NCI-H774 (cell line): ENCODE measurements at regions not wholly inside any gene's neighbourhood (a gene's known extent, or its start where the extent isn't known, plus 50 kb on each side); places are given as distances from the start of the nearest gene placed in this dataset.
"Not testable (repeated sequence)": the region's sequence is repeated elsewhere in the genome, so short reads cannot be mapped to it uniquely, and the experiment has no call there.

Experiments
- DNase-seq: peaks from one replicate; lab custom pipeline; 2025; lab: John Stamatoyannopoulos, UW

DNA sequence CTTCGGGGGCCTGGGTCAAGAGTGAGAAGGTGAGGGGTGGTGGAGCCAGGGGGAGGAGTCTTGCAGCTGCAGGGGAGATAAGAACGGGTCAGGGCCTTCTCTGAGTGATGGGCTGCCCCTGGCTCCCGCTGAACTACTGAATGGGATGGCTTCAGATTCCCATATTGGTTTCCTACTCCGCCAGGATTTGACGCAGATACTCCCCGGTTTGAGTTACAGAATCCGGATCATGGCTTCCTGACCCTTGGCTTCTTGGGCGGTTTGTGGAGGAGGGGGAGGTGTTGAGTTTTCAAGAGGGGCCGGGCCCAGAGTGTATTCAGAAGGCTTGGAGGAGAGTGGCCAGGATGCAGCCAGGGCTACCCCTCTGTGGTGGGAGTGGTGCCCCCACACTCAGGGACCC is 119.9 kb upstream of the ATP2B2 start:
- DNase-seq = no peak

DNA sequence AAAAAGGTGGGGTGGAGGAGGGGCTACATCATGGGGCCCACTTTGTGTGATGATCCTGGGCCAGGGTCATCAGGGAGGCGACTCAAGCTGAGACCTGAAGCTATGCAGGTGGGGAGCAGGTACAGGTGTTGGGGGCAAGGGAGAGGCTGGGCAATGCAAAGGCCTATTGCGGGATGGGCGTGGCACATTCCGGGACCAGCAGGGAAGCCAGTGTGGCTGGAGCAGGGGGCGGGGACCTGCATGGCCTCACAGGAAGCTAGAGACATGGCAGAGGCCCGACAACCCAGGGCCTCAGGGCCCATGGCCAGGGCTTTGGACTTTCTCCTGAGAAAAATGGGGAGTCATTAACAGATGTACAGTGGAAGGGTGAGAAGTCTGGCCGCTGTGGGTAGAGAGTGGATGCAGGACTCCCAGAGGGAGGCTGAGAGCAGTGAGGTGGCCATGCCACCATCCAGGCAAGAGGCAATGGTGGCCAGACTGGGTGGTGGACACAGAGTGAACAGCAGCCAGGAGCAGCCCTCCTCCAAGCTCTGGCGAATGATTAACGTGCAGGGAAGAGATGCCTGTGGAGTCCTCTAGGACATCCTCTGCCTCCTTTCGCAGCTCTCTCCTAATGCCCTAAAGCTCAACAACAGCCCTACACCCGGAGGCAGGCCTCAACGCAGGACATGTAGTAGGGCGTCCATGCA is 122.6 kb upstream of the ATP2B2 start:
- no peak for DNase-seq

DNA sequence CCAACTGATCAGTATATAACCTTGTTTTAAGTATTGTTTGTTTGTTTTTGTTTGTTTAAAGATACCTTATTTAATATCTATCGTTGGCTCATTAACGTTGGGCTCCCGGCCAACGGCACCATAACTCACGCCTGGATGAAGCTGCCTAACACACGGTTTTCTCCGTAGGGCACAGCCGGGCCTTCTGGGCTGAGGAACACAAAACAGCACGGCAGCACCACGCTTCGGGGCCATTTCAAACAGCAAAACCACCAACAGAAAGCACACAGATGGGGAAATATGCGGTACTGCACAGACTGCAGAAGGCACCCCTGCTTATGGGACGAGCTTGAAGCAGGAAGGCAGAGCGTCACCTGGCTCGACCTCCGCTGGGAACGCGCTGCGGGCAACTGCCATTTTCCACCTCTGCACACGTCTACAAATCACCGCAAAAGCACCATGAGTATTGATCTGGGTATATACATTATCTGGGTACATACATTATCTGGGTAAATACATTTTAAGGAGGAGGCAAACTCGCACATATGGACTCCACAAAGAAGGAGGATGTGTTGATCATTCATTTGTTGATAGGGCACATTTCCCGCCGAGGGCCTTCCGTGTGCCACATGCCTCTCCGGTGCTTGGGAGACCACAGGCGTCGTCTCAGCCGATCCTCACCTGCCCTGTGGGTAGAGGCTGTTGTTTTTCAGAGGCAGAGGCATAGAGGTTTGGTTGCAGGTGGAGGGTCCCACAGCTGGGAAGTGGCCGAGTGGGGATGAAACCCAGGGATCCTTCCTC is 123.7 kb upstream of the ATP2B2 start:
- no peak for DNase-seq

DNA sequence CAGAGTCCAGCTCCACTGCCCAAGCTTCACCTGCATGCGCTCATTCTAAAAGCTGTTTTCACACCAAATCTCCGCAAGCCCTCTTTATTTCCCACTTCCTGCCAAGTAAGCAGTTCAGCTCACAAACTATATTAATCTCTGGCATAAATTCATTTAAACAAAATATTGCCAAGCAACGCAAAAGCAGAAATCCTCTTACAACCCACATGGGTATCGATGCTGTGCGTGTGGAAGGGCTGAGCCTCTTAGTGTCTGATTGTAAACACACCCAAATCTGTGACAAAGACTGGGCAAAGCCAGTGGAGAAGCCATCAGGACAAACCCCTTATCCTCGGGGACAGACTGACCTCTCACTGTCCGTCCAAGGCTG is 124.3 kb upstream of the ATP2B2 start:
- DNase-seq = no peak

DNA sequence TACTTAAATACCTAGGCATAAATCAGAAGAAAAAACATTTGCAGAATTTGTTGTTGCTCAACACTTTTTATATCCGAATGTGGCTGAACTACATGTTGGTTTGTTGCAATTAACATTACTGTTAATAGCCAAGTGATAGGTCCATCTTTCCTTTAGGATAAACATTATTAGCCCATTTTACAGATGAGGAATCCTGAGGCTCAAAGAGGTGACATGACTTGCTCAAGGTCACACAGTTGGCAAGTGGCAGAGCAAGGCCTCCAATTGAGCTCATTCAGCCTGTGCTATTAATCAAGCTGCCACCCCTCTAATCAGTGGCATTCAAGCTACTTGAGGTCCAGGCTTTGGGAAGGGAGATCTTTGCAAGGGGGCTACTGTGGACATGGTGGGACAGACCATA is 125.8 kb upstream of the ATP2B2 start:
- no peak for DNase-seq

DNA sequence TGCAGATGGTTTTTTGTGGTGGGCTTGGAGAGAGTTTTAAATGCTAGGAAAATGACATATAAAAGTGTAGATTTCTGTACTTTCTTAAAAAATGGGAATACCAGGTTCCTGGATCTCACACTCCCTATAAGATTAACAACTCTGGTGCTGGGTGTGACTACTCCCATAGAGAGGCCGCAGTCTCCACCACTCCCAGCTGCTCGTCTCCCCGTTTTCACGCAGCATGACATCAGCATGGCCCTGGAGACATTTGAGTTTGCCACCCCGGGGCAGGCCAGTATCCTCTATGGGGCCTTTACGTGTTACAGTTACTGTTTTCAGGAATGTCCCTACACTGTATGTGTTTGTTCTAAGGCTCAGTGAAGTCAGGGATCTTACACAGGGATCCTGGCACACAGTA is 126.7 kb upstream of the ATP2B2 start:
- no peak for DNase-seq

DNA sequence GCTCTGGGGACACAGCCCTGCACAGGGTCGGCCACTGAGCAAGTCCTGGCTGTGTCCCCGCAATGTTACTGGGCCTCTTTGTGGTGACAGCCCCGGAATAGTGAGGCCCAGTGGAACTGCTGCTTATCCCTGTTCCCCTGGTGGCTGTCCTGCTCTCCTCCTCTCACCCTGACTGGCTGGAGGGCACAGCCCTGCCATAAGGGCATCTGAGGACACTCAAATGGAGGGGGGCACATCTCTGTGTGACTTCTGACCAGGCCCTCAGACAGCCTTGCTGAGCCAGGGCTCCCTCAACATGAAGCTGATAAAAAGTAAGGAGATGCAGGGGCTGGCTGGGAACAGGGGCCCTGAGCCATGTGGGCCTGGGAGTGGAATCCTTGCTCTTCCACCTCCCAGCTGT is 127.4 kb upstream of the ATP2B2 start:
- no peak for DNase-seq

DNA sequence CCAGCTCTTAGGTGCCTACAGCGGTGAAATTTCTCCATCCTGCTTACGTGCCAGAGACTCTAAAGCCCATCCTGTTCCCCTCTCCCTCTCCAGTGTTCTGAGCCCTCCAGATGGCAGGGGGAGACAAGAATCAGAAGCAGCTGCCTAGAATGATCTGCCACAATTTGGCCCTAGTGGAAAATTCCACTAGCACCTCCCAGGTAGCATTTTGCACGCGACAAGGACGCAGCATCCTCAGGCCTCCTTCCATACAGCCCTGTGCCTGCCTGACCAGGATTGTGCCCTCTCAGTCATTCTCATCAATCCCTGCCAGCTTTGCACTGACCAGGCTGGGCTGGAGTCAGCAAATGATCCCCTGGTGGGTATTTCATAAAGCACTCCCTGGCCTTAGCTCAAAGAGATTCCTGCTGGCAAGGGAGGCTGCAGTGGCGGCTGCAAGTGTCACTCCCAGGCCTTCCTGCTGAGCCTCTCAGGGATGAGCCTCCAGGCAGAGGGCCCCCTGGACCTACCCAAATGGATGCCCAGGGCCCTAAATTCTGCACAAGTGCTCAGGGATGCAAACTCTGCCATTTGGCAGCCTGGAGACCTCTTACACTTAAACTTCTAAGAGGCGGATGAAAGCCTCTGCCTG is 130.2 kb upstream of the ATP2B2 start:
- DNase-seq = no peak

DNA sequence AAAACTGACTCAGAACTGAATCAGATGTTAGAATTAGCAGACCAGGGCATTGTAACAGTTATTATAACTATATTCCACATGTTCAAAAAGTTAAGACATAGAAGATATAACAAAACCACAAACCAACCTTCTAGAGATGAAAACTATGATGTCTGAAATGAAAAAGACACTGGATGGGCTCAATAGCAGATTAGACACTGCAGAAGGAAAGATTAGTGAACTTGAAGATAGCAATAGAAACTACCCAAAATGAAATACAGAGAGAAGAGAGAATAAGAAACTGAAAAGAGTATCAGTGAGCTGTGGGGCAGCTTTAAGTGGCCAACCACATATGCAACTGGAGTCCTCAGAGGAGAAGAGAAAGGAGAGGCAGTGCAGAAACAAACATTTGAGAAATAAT is 132.0 kb upstream of the ATP2B2 start:
- DNase-seq = no peak

DNA sequence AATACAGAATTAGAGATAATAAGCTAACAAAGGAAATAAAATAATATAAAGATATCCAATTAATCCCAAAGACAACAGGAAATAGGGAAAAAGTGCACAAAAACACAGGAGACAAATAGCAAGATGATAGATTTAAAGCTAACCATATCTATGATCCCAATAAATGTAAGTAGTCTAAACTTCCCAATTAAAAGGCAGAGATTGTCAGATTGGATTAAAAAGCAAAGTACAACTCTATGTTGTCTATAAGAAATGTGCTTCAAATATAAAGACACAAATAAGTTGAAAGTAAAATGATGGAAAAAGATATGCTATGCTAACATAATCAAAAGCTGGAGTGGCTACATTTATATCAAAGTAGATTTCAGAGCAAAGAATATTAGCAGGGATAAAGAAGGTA is 133.1 kb upstream of the ATP2B2 start:
- no peak for DNase-seq

DNA sequence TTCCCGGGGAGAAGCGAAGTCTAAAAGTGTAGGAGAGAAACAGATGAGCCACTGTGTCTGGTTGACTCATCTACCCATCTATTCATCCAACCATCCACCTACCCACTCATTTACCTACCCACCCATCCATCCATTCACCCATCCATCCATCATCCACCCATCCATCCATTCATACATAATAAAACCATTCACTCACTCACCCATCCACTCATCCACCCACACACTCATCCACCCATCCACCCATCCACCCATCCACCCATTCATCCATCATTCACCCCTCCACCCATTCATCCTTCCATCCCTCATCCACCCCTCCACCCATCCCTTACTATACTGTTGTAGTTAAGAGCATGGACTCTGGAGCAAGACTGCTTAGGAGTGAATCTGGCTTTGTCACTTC is 136.4 kb upstream of the ATP2B2 start:
- no peak for DNase-seq

DNA sequence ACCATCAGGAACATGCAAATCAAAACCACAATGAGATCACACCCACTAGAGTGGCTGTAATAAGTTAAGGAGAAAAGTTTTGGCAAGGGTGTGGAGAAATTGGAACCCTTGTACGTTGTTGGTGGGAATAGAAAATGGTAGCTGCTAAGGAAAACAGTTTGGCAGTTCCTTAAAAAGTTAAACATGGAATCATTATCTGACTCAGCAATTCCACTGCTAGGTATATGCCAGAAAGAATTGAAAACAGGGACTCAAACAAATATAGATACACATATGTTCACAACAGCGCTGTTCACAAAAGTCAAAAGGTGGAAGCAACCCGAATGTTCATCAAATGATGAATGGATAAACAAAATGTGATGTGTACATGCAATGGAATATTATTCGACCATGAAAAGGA is 138.8 kb upstream of the ATP2B2 start:
- no peak for DNase-seq

DNA sequence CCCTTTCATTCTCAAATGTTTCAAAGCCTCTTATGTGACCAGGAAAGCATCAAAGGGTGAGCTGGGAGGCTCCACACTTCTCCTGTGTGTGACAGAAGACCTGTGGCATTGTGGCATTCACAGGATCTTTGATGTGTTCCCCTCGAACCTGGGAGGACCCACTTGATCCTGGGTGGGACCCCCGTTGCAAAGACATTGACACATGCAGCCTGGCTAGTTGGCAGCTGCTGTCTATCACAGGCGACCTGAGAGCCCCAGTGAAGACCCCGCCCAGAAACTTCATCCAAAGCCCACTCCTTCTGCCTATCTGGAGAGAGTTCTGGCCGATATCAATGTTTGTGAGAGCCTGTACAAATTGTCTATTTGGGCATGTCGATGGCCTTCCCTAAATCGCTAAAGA is 140.4 kb upstream of the ATP2B2 start:
- DNase-seq = no peak

DNA sequence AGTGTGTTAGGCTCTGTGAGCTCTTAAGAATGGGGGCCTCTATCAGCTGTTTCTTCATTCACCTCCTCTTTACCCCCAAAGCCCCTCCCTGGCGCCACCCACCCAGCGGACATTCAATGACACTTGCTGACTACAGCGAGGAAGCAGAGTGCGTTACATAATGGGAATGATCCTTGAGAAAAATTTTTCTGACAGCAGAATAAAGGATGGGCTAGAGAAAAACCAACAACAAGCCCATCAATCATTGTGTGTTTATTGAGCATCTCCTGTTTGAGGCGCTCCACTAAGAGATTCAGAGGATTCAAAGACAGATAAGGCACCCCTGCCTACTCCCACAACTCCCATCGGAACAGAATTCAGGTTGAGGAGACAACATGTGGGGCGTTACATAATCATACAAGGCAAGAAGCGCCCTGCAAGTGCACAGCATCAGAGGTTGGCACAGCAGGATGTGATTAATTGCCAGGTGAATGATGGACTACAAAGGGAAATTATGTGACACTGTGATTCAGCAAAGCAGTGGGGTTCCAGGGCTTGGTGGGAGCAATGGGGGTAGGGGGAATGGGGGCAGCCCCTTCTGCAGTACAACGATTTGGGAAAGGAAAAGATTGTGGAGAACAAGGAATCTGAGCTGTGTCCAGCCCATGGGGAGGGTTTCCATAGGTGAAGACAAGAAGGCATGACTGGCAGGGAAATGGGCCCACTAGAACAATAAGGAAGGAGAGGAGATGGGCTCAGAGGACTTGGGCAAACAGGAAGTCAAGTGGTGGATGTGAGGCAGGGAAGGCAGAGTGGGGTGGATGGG is 141.3 kb upstream of the ATP2B2 start:
- no peak for DNase-seq

DNA sequence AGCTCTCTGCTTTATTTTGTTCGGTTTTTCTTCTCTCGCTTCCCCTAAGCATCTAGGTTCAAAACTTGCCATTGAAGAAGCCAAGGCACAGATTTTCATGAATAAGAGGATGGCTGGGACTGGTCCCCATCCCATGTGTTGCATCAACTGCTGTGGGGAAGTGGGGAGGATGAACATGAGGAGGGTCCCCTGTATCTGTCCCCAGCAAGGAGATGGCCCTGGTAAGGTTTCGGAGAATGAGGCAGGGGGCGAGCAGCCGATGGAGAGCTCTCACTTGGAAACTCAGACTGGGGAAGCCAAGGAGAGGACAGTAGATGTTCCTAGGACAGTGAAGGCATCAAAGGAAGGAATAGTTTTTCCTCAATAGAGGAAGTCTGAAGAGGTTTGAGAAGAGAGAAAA is 142.0 kb upstream of the ATP2B2 start:
- DNase-seq = no peak

DNA sequence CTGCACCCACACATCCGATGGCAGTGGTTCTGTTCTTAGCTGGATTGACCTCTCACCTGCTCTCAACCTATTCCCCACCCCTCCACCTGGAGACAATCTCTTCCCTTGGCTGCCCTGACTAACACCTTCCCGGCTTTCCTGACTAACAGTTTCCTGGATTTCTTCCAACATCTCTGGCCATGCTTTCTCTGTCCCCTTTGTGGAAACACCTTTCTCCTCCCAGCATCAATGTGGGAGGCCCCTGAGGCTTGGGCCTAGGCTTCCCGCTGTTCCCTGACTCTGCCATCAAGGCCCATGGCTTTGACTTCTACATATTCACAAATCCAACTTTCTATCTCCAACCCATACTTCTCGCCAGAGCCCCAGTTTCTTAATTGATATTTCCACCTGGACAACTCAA is 142.8 kb upstream of the ATP2B2 start:
- no peak for DNase-seq

DNA sequence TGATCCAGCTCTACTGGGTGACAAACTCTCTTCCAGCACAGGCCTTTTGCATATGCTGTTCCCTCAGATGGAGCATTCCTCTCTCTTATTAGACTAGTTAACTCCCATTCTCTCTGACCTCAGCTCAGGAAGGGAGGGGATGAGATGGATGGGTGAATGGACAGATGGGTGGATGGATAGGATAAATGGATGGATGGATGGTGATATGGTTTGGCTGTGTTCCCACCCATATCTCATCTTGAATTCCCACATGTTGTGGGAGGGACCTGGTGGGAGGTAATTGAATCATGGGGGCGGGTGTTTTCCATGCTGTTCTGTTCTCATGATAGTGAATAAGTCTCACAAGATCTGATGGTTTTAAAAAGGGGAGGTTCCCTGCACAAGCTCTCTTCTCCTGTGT is 144.1 kb upstream of the ATP2B2 start:
- not testable (repeated sequence) for DNase-seq

DNA sequence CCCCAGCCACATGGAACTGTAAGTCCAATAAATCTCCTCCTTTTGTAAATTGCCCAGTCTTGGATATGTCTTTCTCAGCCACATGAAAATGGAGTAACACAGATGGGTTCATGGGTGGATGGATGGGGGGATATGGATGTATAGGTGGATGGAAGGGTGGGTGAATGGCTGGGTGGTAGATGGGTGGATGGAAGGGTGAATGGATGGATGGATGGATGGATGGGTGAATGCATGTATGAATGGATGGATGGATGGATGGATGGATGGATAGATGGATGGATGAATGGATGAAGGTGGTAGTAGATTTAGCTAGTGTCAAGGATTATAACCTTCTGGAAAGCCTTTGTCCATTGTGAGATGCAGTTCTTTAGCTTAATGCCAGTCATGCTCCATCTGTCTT is 146.1 kb upstream of the ATP2B2 start:
- DNase-seq = no peak

DNA sequence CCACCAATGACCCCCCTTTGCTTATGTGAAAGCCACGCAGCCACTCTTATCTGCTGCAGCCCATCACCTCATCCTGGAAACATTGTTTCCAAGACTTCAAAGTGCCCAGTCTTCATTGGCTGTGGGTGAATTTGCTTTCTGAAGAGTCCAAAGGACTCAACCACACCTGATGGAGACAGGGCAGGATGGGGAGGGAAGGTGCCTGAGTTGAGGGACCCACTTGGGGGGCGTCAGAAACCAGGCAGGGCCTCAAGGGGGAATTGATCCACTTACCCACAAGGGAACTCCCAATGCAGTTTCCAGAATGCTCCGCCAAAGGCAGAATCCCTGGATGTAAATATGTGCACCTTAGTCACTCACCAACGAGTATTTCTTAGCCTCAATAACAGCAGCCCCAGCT is 147.9 kb upstream of the ATP2B2 start:
- DNase-seq = no peak

DNA sequence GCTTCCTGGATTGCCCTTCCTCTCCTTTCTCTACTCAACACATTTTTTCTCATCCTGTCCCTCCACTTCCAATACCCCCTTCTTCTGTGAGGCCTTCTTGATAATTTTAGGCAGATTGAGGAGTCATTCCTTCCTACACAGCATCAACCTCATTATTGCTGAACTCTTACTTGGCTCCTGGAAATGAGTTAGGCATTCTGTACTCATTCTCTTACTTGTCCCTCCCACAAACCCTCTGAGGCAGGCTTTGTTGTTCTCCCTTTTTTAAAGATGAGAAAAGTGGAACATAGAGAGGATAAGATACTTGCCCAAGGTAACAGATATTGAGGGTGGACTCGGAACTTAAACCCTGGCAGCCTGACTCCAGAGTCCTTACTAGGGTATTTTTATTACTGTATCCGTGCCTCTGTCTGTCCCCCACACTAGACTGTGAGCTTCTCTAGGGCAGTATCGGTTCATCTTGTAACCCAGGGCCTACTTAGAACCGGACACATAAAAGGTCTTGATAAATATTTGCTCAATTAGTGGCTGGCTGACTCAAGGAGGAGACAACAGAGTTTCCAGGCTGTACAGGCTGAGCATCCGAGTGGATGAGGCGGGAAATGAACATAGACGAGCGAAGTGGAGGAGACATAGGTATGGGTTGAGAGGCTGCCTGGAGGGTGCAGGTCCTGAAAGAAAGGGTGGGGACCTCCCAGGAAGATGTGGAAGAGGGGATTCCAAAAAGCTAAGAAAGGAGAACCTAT is 148.7 kb upstream of the ATP2B2 start:
- DNase-seq = no peak

DNA sequence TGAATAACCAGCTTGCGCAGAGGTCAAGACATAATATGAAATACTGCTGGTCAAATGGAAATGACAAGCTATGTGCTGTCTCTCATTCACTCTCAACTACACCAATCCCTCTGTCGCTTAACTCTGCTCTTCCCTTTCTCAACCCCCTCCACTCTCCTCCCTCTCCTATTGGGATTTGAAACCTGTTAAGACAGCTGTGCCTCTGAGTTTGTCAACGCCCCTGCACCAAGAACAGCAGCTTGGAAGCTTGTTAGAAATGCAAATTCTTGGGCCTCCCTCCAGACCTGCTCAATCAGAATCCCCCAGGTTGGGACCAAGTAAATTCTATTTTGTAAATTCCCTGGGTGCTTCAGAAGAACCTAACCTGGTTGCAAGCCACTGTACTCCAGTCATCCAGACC is 149.7 kb upstream of the ATP2B2 start:
- no peak for DNase-seq

DNA sequence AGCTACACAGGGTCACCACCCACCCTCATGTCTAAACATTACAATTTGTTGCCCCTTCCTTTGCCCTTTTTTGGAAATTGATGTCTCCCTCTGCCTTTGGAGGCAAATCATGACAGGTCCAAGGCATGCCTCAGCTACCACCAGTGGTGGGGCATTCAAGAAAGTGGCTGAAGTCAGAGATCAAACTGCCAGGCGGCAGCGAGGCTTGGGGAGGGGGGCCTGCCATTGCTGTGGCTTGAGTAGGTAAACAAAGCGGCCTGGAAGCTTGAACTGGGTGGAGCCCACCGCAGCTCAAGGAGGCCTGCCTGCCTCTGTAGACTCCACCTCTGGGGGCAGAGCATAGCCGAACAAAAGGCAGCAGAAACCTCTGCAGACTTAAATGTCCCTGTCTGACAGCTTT is 152.0 kb upstream of the ATP2B2 start:
- DNase-seq = not testable (repeated sequence)
